GM12878 (cell line): ENCODE measurements at regions not wholly inside any gene's neighbourhood (a gene's known extent, or its start where the extent isn't known, plus 50 kb on each side); places are given as distances from the start of the nearest gene placed in this dataset.

ENCODE experiments used
- ATAC-seq: fragments of 200-7000 bp; cut with Tn5 transposase; 3 replicates; pipeline ENCODE4 v1.9.1; 2020; ENCODE audit warnings: mild to moderate bottlenecking, moderate library complexity
- BruUV-seq: library from RNA; stranded (reverse); fragments of 400-500 nt; replicated peaks from 2 replicates; lab custom pipeline; 2021; lab: Mats Ljungman, UMichigan
- CTCF ChIA-PET: fragments of 300-600 bp; sonication (Branson Sonifier 250); formaldehyde crosslinking; extraction: SDS; loops from one replicate; lab custom pipeline; 2021; ENCODE audit warnings: inconsistent platforms; lab: Yijun Ruan, JAX
- POLR2A ChIA-PET: fragments of 350-600 bp; formaldehyde crosslinking; extraction: SDS; loops from one replicate; lab custom pipeline; 2021; ENCODE audit warnings: inconsistent platforms; lab: Charles Lee
- RAD21 ChIA-PET: fragments of 300-600 bp; sonication (Branson Sonifier 250); formaldehyde crosslinking; loops from one replicate; lab custom pipeline; 2023; ENCODE audit warnings: antibody characterized with exemption; ENCODE audit not compliant: unreplicated experiment; lab: Charles Lee
- SMC1A ChIA-PET: fragments of 300-600 bp; sonication (Branson Sonifier 250); formaldehyde crosslinking; loops from one replicate; lab custom pipeline; 2023; ENCODE audit not compliant: unreplicated experiment, uncharacterized antibody; lab: Charles Lee
- DNase-seq: peaks from one replicate; pipeline ENCODE4 v3.0.0-alpha.2; 2011; ENCODE audit warnings: low read depth, low spot score
- FAIRE-seq: peaks from 3 replicates; lab custom pipeline; 2011; peaks lifted over from hg19 to GRCh38; lab: Jason Lieb, UNC
- H2AFZ ChIP-seq: 2 replicates; pipeline ENCODE4 v1.6.0; 2011; ENCODE audit warnings: low read depth, low read length, control low read depth; ENCODE audit not compliant: control insufficient read depth
- H3K27ac ChIP-seq: 2 replicates; pipeline ENCODE4 v1.5.1; 2011; ENCODE audit warnings: control low read depth; ENCODE audit not compliant: control insufficient read depth, insufficient read depth
- H3K27me3 ChIP-seq, 2 experiments: replicated peaks in 1 of 2; 2 replicates each; pipeline versions ENCODE4 v1.6.0 to v1.6.1; 2011; ENCODE audit warnings: low read length in 1 of 2; ENCODE audit not compliant: control insufficient read depth in 2 of 2, insufficient read depth in 2 of 2
- H3K36me3 ChIP-seq, 2 experiments: 2 replicates each; pipeline ENCODE4 v1.5.1; 2011; ENCODE audit warnings: low read length in 1 of 2; ENCODE audit not compliant: control insufficient read depth in 2 of 2, insufficient read depth in 2 of 2
- H3K4me1 ChIP-seq: 2 replicates; pipeline ENCODE4 v1.6.1; 2011; ENCODE audit warnings: mild to moderate bottlenecking, low read length, moderate library complexity, mixed read lengths; ENCODE audit not compliant: control insufficient read depth, insufficient read depth
- H3K4me2 ChIP-seq: 2 replicates; pipeline ENCODE4 v1.6.0; 2011; ENCODE audit warnings: control low read depth; ENCODE audit not compliant: control insufficient read depth, insufficient read depth
- H3K4me3 ChIP-seq: fragments of 200-600 bp; sonication (generic); 2 replicates; pipeline ENCODE4 v1.5.1; 2016
- H3K79me2 ChIP-seq: 2 replicates; pipeline ENCODE4 v1.6.0; 2011; ENCODE audit warnings: low read length; ENCODE audit not compliant: control insufficient read depth, insufficient read depth
- H3K9ac ChIP-seq: 2 replicates; pipeline ENCODE4 v1.8.0; 2011; ENCODE audit warnings: low read length, control low read depth, mixed read lengths; ENCODE audit not compliant: control insufficient read depth, insufficient read depth
- H3K9me3 ChIP-seq: replicated peaks from 3 replicates; pipeline ENCODE4 v1.5.1; 2011; ENCODE audit warnings: mild to moderate bottlenecking, low read length; ENCODE audit not compliant: control insufficient read depth, insufficient read depth
- H4K20me1 ChIP-seq: 2 replicates; pipeline ENCODE4 v1.6.0; 2011; ENCODE audit not compliant: control insufficient read depth, insufficient read depth
- CEBPZ ChIP-seq: fragments of 150-350 bp; IDR thresholded peaks from 2 replicates; pipeline ENCODE4 v1.6.1; 2016; ENCODE audit warnings: low read depth, low read length
- E2F8 ChIP-seq: fragments of 450-650 bp; IDR thresholded peaks from 2 replicates; pipeline ENCODE4 v1.6.1; 2018; ENCODE audit warnings: mild to moderate bottlenecking, low read depth, moderate library complexity; ENCODE audit not compliant: partially characterized antibody
- ZNF207 ChIP-seq: fragments of 450-650 bp; IDR thresholded peaks from 2 replicates; pipeline ENCODE4 v1.6.1; 2014; ENCODE audit warnings: antibody characterized with exemption, mild to moderate bottlenecking, borderline replicate concordance
- ZNF217 ChIP-seq: fragments of 450-650 bp; IDR thresholded peaks from 2 replicates; pipeline ENCODE4 v1.6.1; 2017; ENCODE audit warnings: antibody characterized with exemption, mild to moderate bottlenecking
- WGBS: methylation state at CpG from one replicate; pipeline ENCODE4 v1.1.6; 2016; ENCODE audit warnings: low lambda C conversion rate; ENCODE audit not compliant: insufficient replicate concordance, insufficient coverage; ENCODE audit errors: missing lambda C conversion rate; 5-methylcytosine and 5-hydroxymethylcytosine counted together
- in situ Hi-C: fragments of 300-500 bp; cut with MboI; formaldehyde crosslinking; loops from 9 replicates; pipeline ENCODE4 v1.14.3; 2018; ENCODE audit warnings: mixed read lengths
- intact Hi-C: fragments of 100-400 bp; cut with micrococcal nuclease; formaldehyde crosslinking; loops from one replicate; pipeline ENCODE4 v1.14.2; 2022; ENCODE audit not compliant: unreplicated experiment

- ChIA-PET POLR2A (no interaction called here), SMC1A (no interaction called here), CTCF (interaction anchor here (0.6 to 1.1 kb wide), 2 partner anchors 8 to 114 kb away, joined by 3 read pairs; no protein-coding TSS in a partner anchor), RAD21 (no interaction called here)
- Histone ChIP-seq H3K79me2 (no peaks in the 10 kb centered on the region), H3K27ac (no peak overlapping the region), H3K27me3 (no peaks in the 10 kb centered on the region; a peak in 1 of 4 replicates), H3K9me3 (no peaks in the 10 kb centered on the region), H4K20me1 (no peaks in the 10 kb centered on the region), H2AFZ (no peak overlapping the region), H3K36me3 (no peaks in the 10 kb centered on the region), H3K4me1 (no peaks in the 10 kb centered on the region), H3K9ac (no peak overlapping the region), H3K4me3 (no peak overlapping the region), H3K4me2 (no peak overlapping the region)
- intact Hi-C loops (no loop called here), in situ Hi-C loops (no loop called here)
- no peak for TF ChIP-seq CEBPZ
- TF ChIP-seq ZNF207 = no peak
- TF ChIP-seq ZNF217 = no peak
- TF ChIP-seq E2F8 = no peak
- WGBS = 52% methylated on average over 6 of the region's 9 CpGs
- no TSS peak for BruUV-seq
- FAIRE-seq (no peak), ATAC-seq (no peak), DNase-seq (no peak)
These were observed 79.7 kb upstream of the SLC2A1 start for GRCh38 chr1:43038232-43038935.
